Smooth muscle cell (in vitro differentiated cells): ENCODE measurements at regions not wholly inside any gene's neighbourhood (a gene's known extent, or its start where the extent isn't known, plus 50 kb on each side); places are given as distances from the start of the nearest gene placed in this dataset.

Experiments used
- DNase-seq: peaks from one replicate; lab custom pipeline; 2025; ENCODE audit not compliant: unreplicated experiment; lab: John Stamatoyannopoulos, UW
- H2AFZ ChIP-seq: fragments of 200-600 bp; sonication (generic); 2 replicates; pipeline ENCODE4 v1.6.0; 2016; ENCODE audit warnings: antibody characterized with exemption, low read depth, mild to moderate bottlenecking
- H3F3A ChIP-seq: fragments of 200-600 bp; sonication (generic); 2 replicates; pipeline ENCODE4 v1.6.0; 2017; ENCODE audit warnings: antibody characterized with exemption, low read depth
- H3K27ac ChIP-seq: fragments of 200-600 bp; sonication (generic); 2 replicates; pipeline ENCODE4 v1.5.1; 2016; ENCODE audit warnings: low read depth, mild to moderate bottlenecking
- H3K27me3 ChIP-seq: fragments of 200-600 bp; sonication (generic); 2 replicates; pipeline ENCODE4 v1.6.1; 2016; ENCODE audit warnings: low read depth, mild to moderate bottlenecking
- H3K36me3 ChIP-seq: fragments of 200-600 bp; sonication (generic); 2 replicates; pipeline ENCODE4 v1.5.1; 2016; ENCODE audit warnings: low read depth
- H3K4me1 ChIP-seq: fragments of 200-600 bp; sonication (generic); 2 replicates; pipeline ENCODE4 v1.5.1; 2016; ENCODE audit warnings: low read depth
- H3K4me2 ChIP-seq: fragments of 200-600 bp; sonication (generic); 2 replicates; pipeline ENCODE4 v1.6.0; 2016; ENCODE audit warnings: mild to moderate bottlenecking
- H3K4me3 ChIP-seq: fragments of 200-600 bp; sonication (generic); 2 replicates; pipeline ENCODE4 v1.5.1; 2016; ENCODE audit warnings: mild to moderate bottlenecking
- H3K79me2 ChIP-seq: fragments of 200-600 bp; sonication (generic); 2 replicates; pipeline ENCODE4 v1.6.0; 2016; ENCODE audit warnings: low read depth, mild to moderate bottlenecking
- H3K9ac ChIP-seq: fragments of 200-600 bp; sonication (generic); 2 replicates; pipeline ENCODE4 v1.6.0; 2016; ENCODE audit warnings: low read depth
- H3K9me3 ChIP-seq: fragments of 200-600 bp; sonication (generic); replicated peaks from 2 replicates; pipeline ENCODE4 v1.5.1; 2016; ENCODE audit warnings: low read depth
- H4K20me1 ChIP-seq: fragments of 200-600 bp; sonication (generic); 2 replicates; pipeline ENCODE4 v1.6.0; 2016; ENCODE audit warnings: low read depth
- WGBS: methylation state at CpG from one replicate; pipeline ENCODE4 v1.1.7; 2016; ENCODE audit warnings: low lambda C conversion rate; 5-methylcytosine and 5-hydroxymethylcytosine counted together
- TF ChIP-seq, protein P1 (sequence below): fragments of 200-600 bp; sonication (generic); IDR thresholded peaks from 2 replicates; pipeline ENCODE4 v1.5.1; 2017; ENCODE audit warnings: borderline replicate concordance, mild to moderate bottlenecking, antibody characterized with exemption; ENCODE audit not compliant: insufficient read depth, poor library complexity, severe bottlenecking

DNA sequence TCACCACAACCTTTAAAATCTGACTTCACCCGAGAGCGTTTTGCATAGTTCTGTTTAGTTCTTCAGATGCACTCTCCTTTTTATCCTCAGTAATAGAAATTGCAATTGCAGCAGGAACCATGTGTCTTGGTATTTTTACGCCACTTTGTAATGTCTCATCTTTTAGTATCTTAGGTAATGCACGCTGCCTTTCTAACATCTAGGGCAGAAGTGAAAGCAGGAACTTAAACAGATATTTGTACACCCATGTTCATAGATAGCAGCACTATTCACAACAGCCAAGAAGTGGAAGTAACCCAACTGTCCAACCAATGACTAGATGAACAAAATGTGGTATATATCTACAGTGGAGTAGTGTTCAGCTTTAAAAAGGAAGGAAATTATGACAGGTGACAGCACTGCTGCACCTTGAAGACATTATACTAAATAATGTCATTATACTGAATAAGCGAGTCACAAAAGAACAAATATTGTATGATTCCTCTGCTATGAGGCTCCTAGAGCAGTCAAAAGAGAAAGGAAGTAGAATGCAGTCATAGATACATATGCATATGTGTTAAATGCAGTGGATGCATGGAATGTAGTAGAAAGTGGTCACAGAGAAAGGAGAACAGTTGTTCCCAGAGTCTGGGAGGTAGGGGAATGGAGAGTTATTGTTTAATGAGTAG, 105.9 kb upstream of the GJB6 start:
- no peaks in the 10 kb centered on the region for H4K20me1 ChIP-seq
- no peaks in the 10 kb centered on the region for H3K79me2 ChIP-seq
- H2AFZ ChIP-seq = no peak overlapping the region
- no peaks in the 10 kb centered on the region for H3F3A ChIP-seq
- H3K27ac ChIP-seq = no peak overlapping the region
- TF ChIP-seq, protein P1, sequence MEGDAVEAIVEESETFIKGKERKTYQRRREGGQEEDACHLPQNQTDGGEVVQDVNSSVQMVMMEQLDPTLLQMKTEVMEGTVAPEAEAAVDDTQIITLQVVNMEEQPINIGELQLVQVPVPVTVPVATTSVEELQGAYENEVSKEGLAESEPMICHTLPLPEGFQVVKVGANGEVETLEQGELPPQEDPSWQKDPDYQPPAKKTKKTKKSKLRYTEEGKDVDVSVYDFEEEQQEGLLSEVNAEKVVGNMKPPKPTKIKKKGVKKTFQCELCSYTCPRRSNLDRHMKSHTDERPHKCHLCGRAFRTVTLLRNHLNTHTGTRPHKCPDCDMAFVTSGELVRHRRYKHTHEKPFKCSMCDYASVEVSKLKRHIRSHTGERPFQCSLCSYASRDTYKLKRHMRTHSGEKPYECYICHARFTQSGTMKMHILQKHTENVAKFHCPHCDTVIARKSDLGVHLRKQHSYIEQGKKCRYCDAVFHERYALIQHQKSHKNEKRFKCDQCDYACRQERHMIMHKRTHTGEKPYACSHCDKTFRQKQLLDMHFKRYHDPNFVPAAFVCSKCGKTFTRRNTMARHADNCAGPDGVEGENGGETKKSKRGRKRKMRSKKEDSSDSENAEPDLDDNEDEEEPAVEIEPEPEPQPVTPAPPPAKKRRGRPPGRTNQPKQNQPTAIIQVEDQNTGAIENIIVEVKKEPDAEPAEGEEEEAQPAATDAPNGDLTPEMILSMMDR = no peak
- WGBS = 95% methylated on average over 5 of the region's 5 CpGs
- no peaks in the 10 kb centered on the region for H3K27me3 ChIP-seq
- H3K4me2 ChIP-seq = no peak overlapping the region
- H3K9me3 ChIP-seq = no peaks in the 10 kb centered on the region
- no peaks in the 10 kb centered on the region for H3K36me3 ChIP-seq
- no peak overlapping the region for H3K9ac ChIP-seq
- no peak overlapping the region for H3K4me3 ChIP-seq
- no peak for DNase-seq
- no peaks in the 10 kb centered on the region for H3K4me1 ChIP-seq

DNA sequence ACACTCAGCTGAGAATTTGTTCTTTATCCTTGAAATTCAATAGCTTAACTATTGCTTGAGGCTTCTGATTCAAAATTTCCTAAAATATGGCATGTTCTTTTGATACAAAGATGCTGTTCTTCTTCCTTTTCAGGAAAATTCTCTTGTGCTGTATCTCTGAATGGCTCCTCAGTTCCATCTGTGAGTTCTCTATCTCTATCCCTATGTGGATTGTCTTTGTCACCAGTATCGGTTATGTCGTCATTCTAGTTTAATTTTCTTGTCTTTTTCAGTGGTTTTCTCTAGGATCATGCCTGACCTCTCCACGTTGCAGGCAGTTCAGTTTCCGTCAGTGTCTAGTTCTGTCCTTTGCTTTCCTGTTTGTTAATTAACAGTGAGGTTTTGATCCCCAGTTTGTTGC, 104.6 kb upstream of the GJB6 start:
- Histone ChIP-seq H3K79me2 (no peaks in the 10 kb centered on the region), H4K20me1 (no peaks in the 10 kb centered on the region), H3K4me1 (peaks cover 6% of the 10 kb centered on the region), H2AFZ (no peak overlapping the region), H3K36me3 (no peaks in the 10 kb centered on the region), H3K4me2 (no peak overlapping the region), H3K27me3 (no peaks in the 10 kb centered on the region), H3K4me3 (no peak overlapping the region), H3K9ac (no peak overlapping the region), H3F3A (no peaks in the 10 kb centered on the region), H3K9me3 (no peaks in the 10 kb centered on the region), H3K27ac (no peak overlapping the region)
- DNase-seq = no peak
- TF ChIP-seq, protein P1 = no peak
- 85% methylated on average over 4 of the region's 4 CpGs for WGBS

DNA sequence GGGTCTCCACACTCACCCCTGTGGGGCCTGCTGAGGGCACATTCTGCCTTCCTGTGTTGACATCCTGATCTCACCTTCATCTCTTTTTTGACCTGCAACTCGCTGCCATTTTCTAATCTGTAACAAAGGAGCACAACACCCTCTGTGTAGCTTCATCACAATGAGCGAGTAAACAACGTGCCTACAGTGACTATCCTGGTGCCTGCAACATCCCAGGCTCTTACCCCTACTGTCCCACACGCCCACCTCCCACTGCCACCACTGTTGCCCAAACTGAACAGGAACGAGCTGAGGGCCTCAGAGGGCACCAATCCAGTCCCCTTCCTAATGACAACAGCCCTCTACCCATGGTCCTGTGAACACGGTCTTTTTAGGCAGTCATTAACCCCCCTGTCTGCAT, 102.2 kb upstream of the GJB6 start:
- no peak overlapping the region for H2AFZ ChIP-seq

More for the DNA sequence above, 102.2 kb upstream of the GJB6 start:
- Histone ChIP-seq H3K79me2 (no peaks in the 10 kb centered on the region), H3K36me3 (no peaks in the 10 kb centered on the region), H3K4me3 (no peak overlapping the region), H3K27me3 (no peaks in the 10 kb centered on the region), H3K9ac (no peak overlapping the region), H3K4me2 (no peak overlapping the region), H3K27ac (no peak overlapping the region), H3F3A (no peaks in the 10 kb centered on the region), H3K4me1 (peaks cover 6% of the 10 kb centered on the region), H4K20me1 (no peaks in the 10 kb centered on the region), H3K9me3 (no peaks in the 10 kb centered on the region)
- no peak for DNase-seq
- 88% methylated on average over 6 of the region's 6 CpGs for WGBS
- TF ChIP-seq, protein P1 = no peak
